ENCODE measurements at regions not wholly inside any gene's neighbourhood (a gene's known extent, or its start where the extent isn't known, plus 50 kb on each side); places are given as distances from the start of the nearest gene placed in this dataset.

GRCh38 chr2:165008730-165009315 is 53.5 kb upstream of the SLC38A11 start (continued):
- no peak for TF ChIP-seq TCF12 (IDR thresholded peaks at IDR 0.05; ENCODE audit: low read depth, low read length)

Measured in H1 (cell line).